GM12873 (cell line): ENCODE measurements at regions not wholly inside any gene's neighbourhood (a gene's known extent, or its start where the extent isn't known, plus 50 kb on each side); places are given as distances from the start of the nearest gene placed in this dataset.

ENCODE experiments used
- TF ChIP-seq, protein P1 (sequence below): IDR thresholded peaks from 2 replicates; pipeline ENCODE4 v1.5.1; 2012; ENCODE audit warnings: low read depth, mild to moderate bottlenecking, moderate library complexity, low read length, control low read depth; ENCODE audit not compliant: insufficient read depth; ENCODE audit errors: missing control alignments

- TF ChIP-seq, protein P1, sequence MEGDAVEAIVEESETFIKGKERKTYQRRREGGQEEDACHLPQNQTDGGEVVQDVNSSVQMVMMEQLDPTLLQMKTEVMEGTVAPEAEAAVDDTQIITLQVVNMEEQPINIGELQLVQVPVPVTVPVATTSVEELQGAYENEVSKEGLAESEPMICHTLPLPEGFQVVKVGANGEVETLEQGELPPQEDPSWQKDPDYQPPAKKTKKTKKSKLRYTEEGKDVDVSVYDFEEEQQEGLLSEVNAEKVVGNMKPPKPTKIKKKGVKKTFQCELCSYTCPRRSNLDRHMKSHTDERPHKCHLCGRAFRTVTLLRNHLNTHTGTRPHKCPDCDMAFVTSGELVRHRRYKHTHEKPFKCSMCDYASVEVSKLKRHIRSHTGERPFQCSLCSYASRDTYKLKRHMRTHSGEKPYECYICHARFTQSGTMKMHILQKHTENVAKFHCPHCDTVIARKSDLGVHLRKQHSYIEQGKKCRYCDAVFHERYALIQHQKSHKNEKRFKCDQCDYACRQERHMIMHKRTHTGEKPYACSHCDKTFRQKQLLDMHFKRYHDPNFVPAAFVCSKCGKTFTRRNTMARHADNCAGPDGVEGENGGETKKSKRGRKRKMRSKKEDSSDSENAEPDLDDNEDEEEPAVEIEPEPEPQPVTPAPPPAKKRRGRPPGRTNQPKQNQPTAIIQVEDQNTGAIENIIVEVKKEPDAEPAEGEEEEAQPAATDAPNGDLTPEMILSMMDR, result no peak
These were observed 902.9 kb downstream of the TMEM182 start for GRCh38 chr2:103664690-103665089.

GRCh38 chr2:103667335-103667884 is 905.6 kb downstream of the TMEM182 start:
- TF ChIP-seq, protein P1, result no peak

- TF ChIP-seq, protein P1, result no peak
These were observed 907.7 kb downstream of the TMEM182 start for GRCh38 chr2:103669531-103669930.
